Endothelial cell of umbilical vein (primary cell): ENCODE measurements at regions not wholly inside any gene's neighbourhood (a gene's known extent, or its start where the extent isn't known, plus 50 kb on each side); places are given as distances from the start of the nearest gene placed in this dataset.
"Not testable (repeated sequence)": the region's sequence is repeated elsewhere in the genome, so short reads cannot be mapped to it uniquely, and the experiment has no call there.

ENCODE experiments used
- BruUV-seq: library from RNA; stranded (reverse); fragments of 400-500 nt; replicated peaks from 2 replicates; lab custom pipeline; 2021; lab: Mats Ljungman, UMichigan
- CTCF ChIA-PET: fragments of 300-600, 350-600 bp; sonication (Branson Sonifier 250); formaldehyde crosslinking; loops from one replicate; lab custom pipeline; 2021; ENCODE audit warnings: antibody characterized with exemption, inconsistent platforms; lab: Charles Lee
- POLR2A ChIA-PET: fragments of 300-600, 350-600 bp; sonication (Branson Sonifier 250); formaldehyde crosslinking; loops from one replicate; lab custom pipeline; 2021; ENCODE audit warnings: antibody characterized with exemption, inconsistent platforms; lab: Charles Lee
- DNase-seq: peaks from one replicate; pipeline ENCODE4 v3.0.0-alpha.2; 2011; ENCODE audit warnings: low read depth, low spot score
- FAIRE-seq: peaks from 2 replicates; lab custom pipeline; 2011; peaks lifted over from hg19 to GRCh38; lab: Jason Lieb, UNC
- H2AFZ ChIP-seq: 2 replicates; pipeline ENCODE4 v1.6.0; 2012; ENCODE audit warnings: low read depth, low read length, control low read depth, inconsistent platforms
- H3K27ac ChIP-seq: 2 replicates; pipeline ENCODE4 v1.5.1; 2011; ENCODE audit warnings: low read depth, mild to moderate bottlenecking, control low read depth, low read length, moderate library complexity; ENCODE audit not compliant: insufficient read depth
- H3K27me3 ChIP-seq, 2 experiments: 2 replicates each; pipeline versions ENCODE4 v1.6.0 to v1.6.1; 2011; ENCODE audit warnings: low read length in 2 of 2, mixed read lengths in 1 of 2; ENCODE audit not compliant: control insufficient read depth in 2 of 2, insufficient read depth in 2 of 2
- H3K36me3 ChIP-seq, 2 experiments: 2 replicates in 1 of 2; 3 replicates in 1 of 2; pipeline ENCODE4 v1.5.1; 2011; ENCODE audit warnings: low read length in 2 of 2, mild to moderate bottlenecking in 1 of 2, moderate library complexity in 1 of 2; ENCODE audit not compliant: control insufficient read depth in 2 of 2, insufficient read depth in 2 of 2; ENCODE audit errors: extremely low read depth in 1 of 2
- H3K4me1 ChIP-seq: 3 replicates; pipeline ENCODE4 v1.5.1; 2011; ENCODE audit warnings: mild to moderate bottlenecking, low read length; ENCODE audit not compliant: control insufficient read depth, insufficient read depth; ENCODE audit errors: extremely low read depth
- H3K4me2 ChIP-seq: 2 replicates; pipeline ENCODE4 v1.6.1; 2011; ENCODE audit warnings: low read length, control low read depth, mixed read lengths; ENCODE audit not compliant: insufficient read depth
- H3K4me3 ChIP-seq, 3 experiments: fragments of 200-600 bp in 1 of 3; sonication (generic), shearing (Covaris generic) in 1 of 3; replicated peaks in 1 of 3; 2 replicates each; pipeline ENCODE4 v1.5.1; 2011 to 2016; ENCODE audit warnings: control low read depth in 3 of 3, low read length in 3 of 3, mild to moderate bottlenecking in 2 of 3, inconsistent platforms in 1 of 3, low read depth in 1 of 3, moderate library complexity in 1 of 3; ENCODE audit not compliant: insufficient read depth in 1 of 3
- H3K79me2 ChIP-seq: 2 replicates; pipeline ENCODE4 v1.6.0; 2012; ENCODE audit warnings: low read length, inconsistent platforms; ENCODE audit not compliant: control insufficient read depth, insufficient read depth
- H3K9ac ChIP-seq: replicated peaks from 2 replicates; pipeline ENCODE3; 2011; ENCODE audit warnings: low read length, control low read depth; ENCODE audit not compliant: insufficient read depth; ENCODE audit errors: extremely low read depth
- H3K9me1 ChIP-seq: replicated peaks from 3 replicates; pipeline ENCODE4 v1.6.0; 2011; ENCODE audit warnings: mild to moderate bottlenecking, low read length; ENCODE audit not compliant: control insufficient read depth, insufficient read depth; ENCODE audit errors: extremely low read depth
- H3K9me3 ChIP-seq: replicated peaks from 2 replicates; pipeline ENCODE4 v1.5.1; 2012; ENCODE audit warnings: low read length, inconsistent platforms; ENCODE audit not compliant: control insufficient read depth, insufficient read depth
- H4K20me1 ChIP-seq: replicated peaks from 2 replicates; pipeline ENCODE3; 2011; ENCODE audit warnings: mild to moderate bottlenecking, low read length; ENCODE audit not compliant: control insufficient read depth, insufficient read depth; ENCODE audit errors: extremely low read depth
- CTCF ChIP-seq, 2 donors: IDR thresholded peaks; 1 replicate in 1 of 2; 2 replicates in 1 of 2; pipeline ENCODE4 v1.5.1; 2011; ENCODE audit warnings: low read length in 2 of 2, mild to moderate bottlenecking in 2 of 2, moderate library complexity in 2 of 2, control low read depth in 1 of 2, inconsistent platforms in 1 of 2, low read depth in 1 of 2; ENCODE audit not compliant: insufficient read depth in 1 of 2; ENCODE audit errors: extremely low read depth in 1 of 2
- EZH2 ChIP-seq: IDR thresholded peaks from 2 replicates; pipeline ENCODE4 v1.6.1; 2012; ENCODE audit warnings: borderline replicate concordance, low read depth, mild to moderate bottlenecking, moderate library complexity, low read length, inconsistent platforms; ENCODE audit not compliant: severe bottlenecking
- FOS ChIP-seq: IDR thresholded peaks from 2 replicates; pipeline ENCODE4 v1.6.1; 2011; ENCODE audit warnings: mild to moderate bottlenecking, low read length, moderate library complexity, borderline replicate concordance; ENCODE audit not compliant: insufficient read depth
- GATA2 ChIP-seq: IDR thresholded peaks from 2 replicates; pipeline ENCODE4 v1.7.0; 2011; ENCODE audit warnings: low read depth, mild to moderate bottlenecking, moderate library complexity, mixed read lengths, low read length; ENCODE audit not compliant: insufficient read length, insufficient read depth
- JUN ChIP-seq: IDR thresholded peaks from 2 replicates; pipeline ENCODE4 v1.6.1; 2011; ENCODE audit warnings: borderline replicate concordance, low read depth; ENCODE audit not compliant: insufficient read length, insufficient read depth
- MAX ChIP-seq: IDR thresholded peaks from 2 replicates; pipeline ENCODE4 v1.6.1; 2011; ENCODE audit not compliant: insufficient read depth, insufficient read length
- MYC ChIP-seq: IDR thresholded peaks from one replicate; pipeline ENCODE4 v1.6.1; 2011; ENCODE audit warnings: mild to moderate bottlenecking, low read depth, low read length
- POLR2A ChIP-seq: IDR thresholded peaks from 2 replicates; pipeline ENCODE4 v1.6.1; 2012; ENCODE audit warnings: low read depth, mild to moderate bottlenecking, control low read depth, low read length
- POLR2AphosphoS5 ChIP-seq: IDR thresholded peaks from 2 replicates; pipeline ENCODE4 v1.6.1; 2012; ENCODE audit warnings: low read depth, mild to moderate bottlenecking, control low read depth, low read length, moderate library complexity; ENCODE audit not compliant: insufficient read depth
- dilution Hi-C: fragments of 300-500 bp; cut with MboI; formaldehyde crosslinking; loops from one replicate; pipeline ENCODE4 v1.15.0; 2019; ENCODE audit warnings: low sequenced_read_pairs; ENCODE audit not compliant: extremely low pct_ligation_motif_present
- intact Hi-C: fragments of 100-400 bp; cut with micrococcal nuclease; formaldehyde crosslinking; loops from one replicate; pipeline ENCODE4 v1.10.0; 2022

GRCh38 chr11:14573539-14574057 is 53.4 kb upstream of the PSMA1 start:
- FAIRE-seq, H3K4me1 ChIP-seq, H3K9me1 ChIP-seq, H4K20me1 ChIP-seq, CTCF ChIA-PET, H3K79me2 ChIP-seq, dilution Hi-C loops, H3K27ac ChIP-seq, H3K4me2 ChIP-seq, H3K36me3 ChIP-seq, H3K27me3 ChIP-seq, DNase-seq, intact Hi-C loops, H2AFZ ChIP-seq, POLR2A ChIA-PET, BruUV-seq, H3K9me3 ChIP-seq, H3K4me3 ChIP-seq, H3K9ac ChIP-seq: not testable (repeated sequence)

GRCh38 chr11:14577292-14577691 is 57.1 kb upstream of the PSMA1 start:
- no peaks in the 10 kb centered on the region for H3K36me3 ChIP-seq
- no peak overlapping the region for H3K4me2 ChIP-seq
- H3K4me1 ChIP-seq, result peaks cover 12% of the 10 kb centered on the region
- dilution Hi-C loops, result no loop called here
- FAIRE-seq, result no peak
- H3K9me3 ChIP-seq, result no peaks in the 10 kb centered on the region
- ChIA-PET CTCF (interaction anchor here (2.3 kb wide), 1 partner anchor 16 kb away, joined by 8 read pairs; no protein-coding TSS in a partner anchor), POLR2A (no interaction called here)
- BruUV-seq, result no TSS peak
- no peaks in the 10 kb centered on the region for H4K20me1 ChIP-seq
- H3K27me3 ChIP-seq, result peaks cover 0 to 2% of the 10 kb centered on the region in 2 experiments
- no peak overlapping the region for H3K9ac ChIP-seq
- intact Hi-C loops, result loop anchor here (5.0 kb wide), 1 partner anchor 315 kb away; the partner anchor contains the start of gene CYP2R1
- H3K4me3 ChIP-seq, result no peak overlapping the region
- no peaks in the 10 kb centered on the region for H3K9me1 ChIP-seq
- TF ChIP-seq POLR2AphosphoS5 (no peak), EZH2 (no peak), FOS (no peak), MAX (no peak), GATA2 (no peak), JUN (no peak), POLR2A (no peak), CTCF (IDR thresholded peaks at IDR 0.05; ENCODE audit: extremely low read depth in 1 of 2, insufficient read depth in 1 of 2, low read depth in 1 of 2, low read length in 2 of 2) (no peak), MYC (no peak)
- no peak overlapping the region for H2AFZ ChIP-seq
- no peak for DNase-seq
- no peak overlapping the region for H3K27ac ChIP-seq
- no peaks in the 10 kb centered on the region for H3K79me2 ChIP-seq
